ENCODE measurements at regions not wholly inside any gene's neighbourhood (a gene's known extent, or its start where the extent isn't known, plus 50 kb on each side); places are given as distances from the start of the nearest gene placed in this dataset.

GRCh38 chr16:60137891-60138290, 1403.8 kb upstream of the GOT2 start:
- no peak for TF ChIP-seq CTCF (IDR thresholded peaks at IDR 0.05; ENCODE audit: low read length)
- no peak for TF ChIP-seq EZH2 (optimal IDR thresholded peaks at IDR 0.05; ENCODE audit: low read depth, low read length)
- TF ChIP-seq EZH2phosphoT487 (IDR thresholded peaks at IDR 0.05; ENCODE audit: low read length), result no peak
